ENCODE measurements at regions not wholly inside any gene's neighbourhood (a gene's known extent, or its start where the extent isn't known, plus 50 kb on each side); places are given as distances from the start of the nearest gene placed in this dataset.

DNA sequence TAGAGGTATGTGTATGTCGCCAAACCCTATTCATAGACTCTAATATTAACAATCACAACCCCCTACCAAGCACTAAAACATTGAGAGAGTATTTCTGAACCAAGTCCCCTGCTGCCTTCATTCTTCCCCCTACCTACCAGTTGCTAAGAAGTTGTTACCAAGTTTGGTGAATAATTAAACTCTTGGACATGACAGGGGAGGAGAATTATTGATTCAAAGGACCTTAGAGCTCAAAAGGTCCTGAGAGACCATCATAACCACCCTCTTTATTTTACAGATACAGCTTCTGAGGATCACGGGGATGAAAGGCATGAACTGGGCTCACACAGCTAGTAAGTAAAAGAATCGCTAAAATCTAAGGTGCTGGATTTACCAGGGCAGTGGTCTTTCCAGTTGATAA lies 204.1 kb downstream of the PIK3C3 start:
- no peaks in the 10 kb centered on the region for H3K9me2 ChIP-seq (replicated peaks; ENCODE audit: low read depth, low read length)
- no peaks in the 10 kb centered on the region for H3K79me2 ChIP-seq (ENCODE audit: insufficient read depth, low read length)
- TF ChIP-seq EZH2phosphoT487 (IDR thresholded peaks at IDR 0.05; ENCODE audit: borderline replicate concordance): no peak
- TF ChIP-seq, protein P1, sequence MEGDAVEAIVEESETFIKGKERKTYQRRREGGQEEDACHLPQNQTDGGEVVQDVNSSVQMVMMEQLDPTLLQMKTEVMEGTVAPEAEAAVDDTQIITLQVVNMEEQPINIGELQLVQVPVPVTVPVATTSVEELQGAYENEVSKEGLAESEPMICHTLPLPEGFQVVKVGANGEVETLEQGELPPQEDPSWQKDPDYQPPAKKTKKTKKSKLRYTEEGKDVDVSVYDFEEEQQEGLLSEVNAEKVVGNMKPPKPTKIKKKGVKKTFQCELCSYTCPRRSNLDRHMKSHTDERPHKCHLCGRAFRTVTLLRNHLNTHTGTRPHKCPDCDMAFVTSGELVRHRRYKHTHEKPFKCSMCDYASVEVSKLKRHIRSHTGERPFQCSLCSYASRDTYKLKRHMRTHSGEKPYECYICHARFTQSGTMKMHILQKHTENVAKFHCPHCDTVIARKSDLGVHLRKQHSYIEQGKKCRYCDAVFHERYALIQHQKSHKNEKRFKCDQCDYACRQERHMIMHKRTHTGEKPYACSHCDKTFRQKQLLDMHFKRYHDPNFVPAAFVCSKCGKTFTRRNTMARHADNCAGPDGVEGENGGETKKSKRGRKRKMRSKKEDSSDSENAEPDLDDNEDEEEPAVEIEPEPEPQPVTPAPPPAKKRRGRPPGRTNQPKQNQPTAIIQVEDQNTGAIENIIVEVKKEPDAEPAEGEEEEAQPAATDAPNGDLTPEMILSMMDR (conservative IDR thresholded peaks at IDR 0.05; ENCODE audit: low read length): no peak
- H3K9ac ChIP-seq (ENCODE audit: low read depth, low read length, poor library complexity, severe bottlenecking): no peak overlapping the region
- H3K4me2 ChIP-seq (ENCODE audit: low read depth, low read length, poor library complexity, severe bottlenecking): no peak overlapping the region
- H3K4me1 ChIP-seq (ENCODE audit: insufficient read depth, low read length, poor library complexity, severe bottlenecking): no peaks in the 10 kb centered on the region
- H4K20me1 ChIP-seq (ENCODE audit: insufficient read depth, low read length, poor library complexity, severe bottlenecking): no peaks in the 10 kb centered on the region
- H3K36me3 ChIP-seq (ENCODE audit: insufficient read depth, low read length): no peaks in the 10 kb centered on the region
- H3F3A ChIP-seq (ENCODE audit: low read depth): no peaks in the 10 kb centered on the region
- no peaks in the 10 kb centered on the region for H3K9me3 ChIP-seq (ENCODE audit: insufficient read depth, low read depth, low read length)
- H3K4me3 ChIP-seq (ENCODE audit: low read length, poor library complexity, severe bottlenecking): no peak overlapping the region
- H3K27me3 ChIP-seq (ENCODE audit: insufficient read depth, low read length, poor library complexity, severe bottlenecking): no peaks in the 10 kb centered on the region
- no peak overlapping the region for H2AFZ ChIP-seq (ENCODE audit: low read length)

GRCh38 chr18:42163321-42163720 lies 208.3 kb downstream of the PIK3C3 start:
- no peaks in the 10 kb centered on the region for H3K36me3 ChIP-seq (ENCODE audit: insufficient read depth, low read length)
- H3F3A ChIP-seq (ENCODE audit: low read depth): no peaks in the 10 kb centered on the region
- no peaks in the 10 kb centered on the region for H3K9me3 ChIP-seq (ENCODE audit: insufficient read depth, low read depth, low read length)
- H3K79me2 ChIP-seq (ENCODE audit: insufficient read depth, low read length): no peaks in the 10 kb centered on the region
- no peak overlapping the region for H3K4me2 ChIP-seq (ENCODE audit: low read depth, low read length, poor library complexity, severe bottlenecking)
- no peak overlapping the region for H2AFZ ChIP-seq (ENCODE audit: low read length)
- H3K9me2 ChIP-seq (replicated peaks; ENCODE audit: low read depth, low read length): no peaks in the 10 kb centered on the region
- H3K9ac ChIP-seq (ENCODE audit: low read depth, low read length, poor library complexity, severe bottlenecking): no peak overlapping the region
- TF ChIP-seq, protein P1 (conservative IDR thresholded peaks at IDR 0.05; ENCODE audit: low read length): no peak
- no peak for TF ChIP-seq EZH2phosphoT487 (IDR thresholded peaks at IDR 0.05; ENCODE audit: borderline replicate concordance)
- H3K27me3 ChIP-seq (ENCODE audit: insufficient read depth, low read length, poor library complexity, severe bottlenecking): no peaks in the 10 kb centered on the region
- no peaks in the 10 kb centered on the region for H4K20me1 ChIP-seq (ENCODE audit: insufficient read depth, low read length, poor library complexity, severe bottlenecking)
- no peaks in the 10 kb centered on the region for H3K4me1 ChIP-seq (ENCODE audit: insufficient read depth, low read length, poor library complexity, severe bottlenecking)
- no peak overlapping the region for H3K4me3 ChIP-seq (ENCODE audit: low read length, poor library complexity, severe bottlenecking)

- Histone ChIP-seq H4K20me1 (ENCODE audit: insufficient read depth, low read length, poor library complexity, severe bottlenecking) (no peaks in the 10 kb centered on the region), H3K79me2 (ENCODE audit: insufficient read depth, low read length) (no peaks in the 10 kb centered on the region), H3F3A (ENCODE audit: low read depth) (no peaks in the 10 kb centered on the region), H3K4me3 (ENCODE audit: low read length, poor library complexity, severe bottlenecking) (no peak overlapping the region), H3K27me3 (ENCODE audit: insufficient read depth, low read length, poor library complexity, severe bottlenecking) (no peaks in the 10 kb centered on the region), H3K9ac (ENCODE audit: low read depth, low read length, poor library complexity, severe bottlenecking) (no peak overlapping the region), H3K4me1 (ENCODE audit: insufficient read depth, low read length, poor library complexity, severe bottlenecking) (no peaks in the 10 kb centered on the region), H3K4me2 (ENCODE audit: low read depth, low read length, poor library complexity, severe bottlenecking) (no peak overlapping the region), H2AFZ (ENCODE audit: low read length) (no peak overlapping the region), H3K9me2 (replicated peaks; ENCODE audit: low read depth, low read length) (no peaks in the 10 kb centered on the region), H3K36me3 (ENCODE audit: insufficient read depth, low read length) (no peaks in the 10 kb centered on the region), H3K9me3 (ENCODE audit: insufficient read depth, low read depth, low read length) (no peaks in the 10 kb centered on the region)
- TF ChIP-seq EZH2phosphoT487 (IDR thresholded peaks at IDR 0.05; ENCODE audit: borderline replicate concordance): no peak
- TF ChIP-seq, protein P1 (conservative IDR thresholded peaks at IDR 0.05; ENCODE audit: low read length): no peak
Observed at GRCh38 chr18:42164556-42164955, 209.5 kb downstream of the PIK3C3 start.
